Cardiac muscle cell (in vitro differentiated cells and primary cell): ENCODE measurements at regions not wholly inside any gene's neighbourhood (a gene's known extent, or its start where the extent isn't known, plus 50 kb on each side); places are given as distances from the start of the nearest gene placed in this dataset.

Source experiments
- DNase-seq, 2 donors: peaks; one replicate each; pipeline versions ENCODE4 v3.0.0 to v3.0.0-alpha.2; 2010 to 2017; ENCODE audit warnings: low read depth in 1 of 2, low spot score in 1 of 2
- H3K27ac ChIP-seq: fragments of 200-600 bp; sonication (generic); 2 replicates; pipeline ENCODE4 v1.5.1; 2016
- H3K27me3 ChIP-seq: fragments of 200-600 bp; sonication (generic); 2 replicates; pipeline ENCODE4 v1.6.0; 2016; ENCODE audit warnings: control low read depth
- H3K36me3 ChIP-seq: fragments of 200-600 bp; sonication (generic); 2 replicates; pipeline ENCODE4 v1.5.1; 2016; ENCODE audit warnings: control low read depth
- H3K4me1 ChIP-seq: fragments of 200-600 bp; sonication (generic); 2 replicates; pipeline ENCODE4 v1.8.1; 2017; ENCODE audit warnings: low read depth, mild to moderate bottlenecking, mixed run types
- H3K4me3 ChIP-seq: fragments of 200-600 bp; sonication (generic); 2 replicates; pipeline ENCODE4 v1.5.1; 2016; ENCODE audit warnings: mild to moderate bottlenecking
- H3K9me3 ChIP-seq: fragments of 200-600 bp; sonication (generic); 2 replicates; pipeline ENCODE4 v1.5.1; 2017; ENCODE audit warnings: low read depth, mild to moderate bottlenecking, control low read depth
- CTCF ChIP-seq: IDR thresholded peaks from 2 replicates; pipeline ENCODE4 v1.5.1; 2012; ENCODE audit warnings: low read depth, mild to moderate bottlenecking, low read length

- H3K27ac ChIP-seq, result no peak overlapping the region
- no peaks in the 10 kb centered on the region for H3K27me3 ChIP-seq
- DNase-seq, result no peak
- H3K4me3 ChIP-seq, result no peak overlapping the region
- H3K36me3 ChIP-seq, result no peaks in the 10 kb centered on the region
- H3K4me1 ChIP-seq, result no peaks in the 10 kb centered on the region
- no peak for TF ChIP-seq CTCF
- H3K9me3 ChIP-seq, result no peaks in the 10 kb centered on the region
These were observed 98.4 kb upstream of the PEX5L start for GRCh38 chr3:180135101-180135500.

- H3K4me1 ChIP-seq, result no peaks in the 10 kb centered on the region
- TF ChIP-seq CTCF, result no peak
- no peak for DNase-seq
These were observed 102.1 kb upstream of the PEX5L start for GRCh38 chr3:180138871-180139270.

GRCh38 chr3:180142041-180142440 is 105.3 kb upstream of the PEX5L start:
- no peak overlapping the region for H3K4me3 ChIP-seq
- H3K27ac ChIP-seq, result no peak overlapping the region
- DNase-seq, result no peak
- H3K36me3 ChIP-seq, result no peaks in the 10 kb centered on the region
- H3K9me3 ChIP-seq, result no peaks in the 10 kb centered on the region
- H3K27me3 ChIP-seq, result no peaks in the 10 kb centered on the region
- H3K4me1 ChIP-seq, result no peaks in the 10 kb centered on the region
- no peak for TF ChIP-seq CTCF

More at GRCh38 chr3:180138871-180139270, 102.1 kb upstream of the PEX5L start:
- Histone ChIP-seq H3K9me3 (no peaks in the 10 kb centered on the region), H3K27me3 (no peaks in the 10 kb centered on the region), H3K36me3 (no peaks in the 10 kb centered on the region), H3K27ac (no peak overlapping the region), H3K4me3 (no peak overlapping the region)

DNA sequence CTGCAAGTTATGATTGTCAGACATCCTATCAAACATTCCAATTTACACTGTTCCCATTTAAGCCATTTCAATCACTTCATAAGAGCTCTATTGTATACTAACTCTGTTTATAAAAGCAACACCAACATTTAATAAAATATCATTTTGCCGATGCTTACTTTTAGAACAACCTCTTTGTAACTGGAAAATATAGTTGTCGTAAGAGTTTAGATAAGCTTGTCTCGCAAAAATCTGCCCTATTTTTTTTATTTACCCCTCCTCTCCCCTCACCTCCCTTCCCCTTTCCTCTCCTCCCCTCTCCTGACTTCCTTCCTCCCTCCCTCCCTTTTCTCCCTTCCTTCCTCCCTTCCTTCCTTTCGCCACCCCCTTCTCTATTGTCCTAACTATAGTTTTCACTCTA is 105.7 kb upstream of the PEX5L start:
- TF ChIP-seq CTCF, result no peak
- Histone ChIP-seq H3K9me3 (no peaks in the 10 kb centered on the region), H3K27me3 (no peaks in the 10 kb centered on the region), H3K27ac (no peak overlapping the region), H3K4me1 (no peaks in the 10 kb centered on the region), H3K4me3 (no peak overlapping the region), H3K36me3 (no peaks in the 10 kb centered on the region)
- DNase-seq, result no peak

GRCh38 chr3:180161770-180162169 is 125.0 kb upstream of the PEX5L start:
- Histone ChIP-seq H3K27me3 (no peaks in the 10 kb centered on the region), H3K27ac (no peak overlapping the region), H3K4me1 (no peaks in the 10 kb centered on the region), H3K4me3 (no peak overlapping the region), H3K36me3 (no peaks in the 10 kb centered on the region), H3K9me3 (no peaks in the 10 kb centered on the region)
- DNase-seq, result no peak
- TF ChIP-seq CTCF, result no peak

DNA sequence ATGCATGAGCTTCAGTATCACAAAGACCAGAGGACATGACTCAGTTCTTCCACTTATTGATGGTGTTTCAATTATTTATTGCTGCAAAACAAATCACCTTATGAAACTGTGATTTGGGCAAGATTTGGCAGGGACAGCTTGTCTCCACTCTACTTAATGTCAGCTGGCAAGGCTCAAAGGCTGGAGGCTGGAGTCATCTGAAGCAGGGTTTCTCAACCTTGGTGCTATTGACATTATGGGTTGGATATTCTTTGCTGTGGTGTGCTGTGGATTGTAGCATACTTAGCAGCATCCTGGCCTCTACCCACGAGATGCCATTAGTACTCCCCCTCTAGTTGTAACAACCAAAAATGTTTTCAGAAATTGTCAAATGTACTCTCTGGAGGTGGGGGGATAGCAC is 138.8 kb upstream of the PEX5L start:
- Histone ChIP-seq H3K36me3 (no peaks in the 10 kb centered on the region), H3K4me1 (no peaks in the 10 kb centered on the region), H3K27me3 (no peaks in the 10 kb centered on the region), H3K27ac (no peak overlapping the region), H3K9me3 (no peaks in the 10 kb centered on the region), H3K4me3 (no peak overlapping the region)
- no peak for DNase-seq
- TF ChIP-seq CTCF, result no peak
